HEK293 (cell line): ENCODE measurements at regions not wholly inside any gene's neighbourhood (a gene's known extent, or its start where the extent isn't known, plus 50 kb on each side); places are given as distances from the start of the nearest gene placed in this dataset.

ENCODE experiments used
- CTCF ChIP-seq: fragments of 450-650 bp; formaldehyde crosslinking; IDR thresholded peaks from 2 replicates; pipeline ENCODE4 v1.5.1; 2016; ENCODE audit warnings: missing biosample characterization, missing genetic modification characterization
- GLI2 ChIP-seq: fragments of 450-650 bp; formaldehyde crosslinking; IDR thresholded peaks from 2 replicates; pipeline ENCODE4; 2017; ENCODE audit warnings: missing biosample characterization, missing genetic modification characterization, low read depth, borderline replicate concordance
- GLI4 ChIP-seq: fragments of 450-650 bp; formaldehyde crosslinking; IDR thresholded peaks from 2 replicates; pipeline ENCODE4 v1.5.1; 2016; ENCODE audit warnings: missing biosample characterization, missing genetic modification characterization
- ZNF155 ChIP-seq: fragments of 450-650 bp; formaldehyde crosslinking; IDR thresholded peaks from 2 replicates; pipeline ENCODE4 v1.5.1; 2016; ENCODE audit warnings: missing biosample characterization, missing genetic modification characterization
- ZNF248 ChIP-seq: fragments of 450-650 bp; formaldehyde crosslinking; IDR thresholded peaks from 2 replicates; pipeline ENCODE4 v1.5.1; 2017; ENCODE audit warnings: missing biosample characterization, missing genetic modification characterization
- ZSCAN23 ChIP-seq: fragments of 450-650 bp; formaldehyde crosslinking; IDR thresholded peaks from 2 replicates; pipeline ENCODE4 v1.5.1; 2016; ENCODE audit warnings: missing biosample characterization, missing genetic modification characterization
- TF ChIP-seq, protein P1 (sequence below): sonication (generic); formaldehyde crosslinking; IDR thresholded peaks from 2 replicates; pipeline ENCODE4 v1.8.1; 2022; ENCODE audit warnings: mild to moderate bottlenecking, moderate library complexity, missing genetic modification reagents

GRCh38 chr7:36045830-36046341 is 107.2 kb upstream of the EEPD1 start:
- TF ChIP-seq CTCF (tag by site-specific recombination) (no peak), ZSCAN23 (tag by site-specific recombination) (no peak), GLI4 (tag by site-specific recombination) (no peak), ZNF155 (tag by site-specific recombination) (no peak), ZNF248 (no peak), GLI2 (no peak)
- TF ChIP-seq, protein P1, sequence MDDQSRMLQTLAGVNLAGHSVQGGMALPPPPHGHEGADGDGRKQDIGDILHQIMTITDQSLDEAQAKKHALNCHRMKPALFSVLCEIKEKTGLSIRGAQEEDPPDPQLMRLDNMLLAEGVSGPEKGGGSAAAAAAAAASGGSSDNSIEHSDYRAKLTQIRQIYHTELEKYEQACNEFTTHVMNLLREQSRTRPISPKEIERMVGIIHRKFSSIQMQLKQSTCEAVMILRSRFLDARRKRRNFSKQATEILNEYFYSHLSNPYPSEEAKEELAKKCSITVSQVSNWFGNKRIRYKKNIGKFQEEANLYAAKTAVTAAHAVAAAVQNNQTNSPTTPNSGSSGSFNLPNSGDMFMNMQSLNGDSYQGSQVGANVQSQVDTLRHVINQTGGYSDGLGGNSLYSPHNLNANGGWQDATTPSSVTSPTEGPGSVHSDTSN (CRISPR knock-in tag) = no peak
